HG03108 (cell line): ENCODE measurements at regions not wholly inside any gene's neighbourhood (a gene's known extent, or its start where the extent isn't known, plus 50 kb on each side); places are given as distances from the start of the nearest gene placed in this dataset.
"Not testable (repeated sequence)": the region's sequence is repeated elsewhere in the genome, so short reads cannot be mapped to it uniquely, and the experiment has no call there.

Experiments used
- ATAC-seq: cut with Tn5 transposase; IDR thresholded peaks from one replicate; pipeline ENCODE4 v1.9.1; 2021; ENCODE audit warnings: moderate library complexity; ENCODE audit not compliant: unreplicated experiment

GRCh38 chr14:59037620-59038019, 150.8 kb upstream of the DAAM1 start:
- ATAC-seq, result no peak

- no peak for ATAC-seq
Observed at GRCh38 chr14:59038746-59039145, 149.7 kb upstream of the DAAM1 start.

- ATAC-seq, result no peak
Observed at GRCh38 chr14:59041308-59041707, 147.2 kb upstream of the DAAM1 start.

GRCh38 chr14:59044707-59045106, 143.8 kb upstream of the DAAM1 start:
- ATAC-seq, result no peak

GRCh38 chr14:59046746-59047145, 141.7 kb upstream of the DAAM1 start:
- no peak for ATAC-seq

GRCh38 chr14:59055006-59055405, 133.5 kb upstream of the DAAM1 start:
- no peak for ATAC-seq

- peak; percentile 59 for ATAC-seq
Observed at GRCh38 chr14:59055439-59056045, 132.9 kb upstream of the DAAM1 start.

GRCh38 chr14:59057551-59057950, 130.9 kb upstream of the DAAM1 start:
- ATAC-seq, result no peak

GRCh38 chr14:59058776-59059175, 129.7 kb upstream of the DAAM1 start:
- not testable (repeated sequence) for ATAC-seq

- ATAC-seq, result no peak
Observed at GRCh38 chr14:59060841-59061240, 127.6 kb upstream of the DAAM1 start.

GRCh38 chr14:59061292-59061691, 127.2 kb upstream of the DAAM1 start:
- no peak for ATAC-seq

GRCh38 chr14:59063259-59063658, 125.2 kb upstream of the DAAM1 start:
- no peak for ATAC-seq

GRCh38 chr14:59067127-59067894, 121.2 kb upstream of the DAAM1 start:
- ATAC-seq, result no peak

GRCh38 chr14:59069163-59069854, 119.2 kb upstream of the DAAM1 start:
- ATAC-seq, result no peak

GRCh38 chr14:59075506-59075905, 113.0 kb upstream of the DAAM1 start:
- no peak for ATAC-seq

GRCh38 chr14:59081720-59082119, 106.7 kb upstream of the DAAM1 start:
- no peak for ATAC-seq

GRCh38 chr14:59085207-59085739, 103.2 kb upstream of the DAAM1 start:
- ATAC-seq, result no peak

- no peak for ATAC-seq
Observed at GRCh38 chr14:59086241-59086882, 102.1 kb upstream of the DAAM1 start.

GRCh38 chr14:59087240-59087639, 101.2 kb upstream of the DAAM1 start:
- ATAC-seq, result no peak

- no peak for ATAC-seq
Observed at GRCh38 chr14:59087711-59088110, 100.8 kb upstream of the DAAM1 start.

GRCh38 chr14:59090572-59090971, 97.9 kb upstream of the DAAM1 start:
- ATAC-seq, result no peak
